Endothelial cell of umbilical vein (primary cell): ENCODE measurements at regions not wholly inside any gene's neighbourhood (a gene's known extent, or its start where the extent isn't known, plus 50 kb on each side); places are given as distances from the start of the nearest gene placed in this dataset.

Experiments used
- BruUV-seq: library from RNA; stranded (reverse); fragments of 400-500 nt; replicated peaks from 2 replicates; lab custom pipeline; 2021; lab: Mats Ljungman, UMichigan
- CTCF ChIA-PET: fragments of 300-600, 350-600 bp; sonication (Branson Sonifier 250); formaldehyde crosslinking; loops from one replicate; lab custom pipeline; 2021; ENCODE audit warnings: antibody characterized with exemption, inconsistent platforms; lab: Charles Lee
- POLR2A ChIA-PET: fragments of 300-600, 350-600 bp; sonication (Branson Sonifier 250); formaldehyde crosslinking; loops from one replicate; lab custom pipeline; 2021; ENCODE audit warnings: antibody characterized with exemption, inconsistent platforms; lab: Charles Lee
- DNase-seq: peaks from one replicate; pipeline ENCODE4 v3.0.0-alpha.2; 2011; ENCODE audit warnings: low read depth, low spot score
- FAIRE-seq: peaks from 2 replicates; lab custom pipeline; 2011; peaks lifted over from hg19 to GRCh38; lab: Jason Lieb, UNC
- H2AFZ ChIP-seq: 2 replicates; pipeline ENCODE4 v1.6.0; 2012; ENCODE audit warnings: low read depth, low read length, control low read depth, inconsistent platforms
- H3K27ac ChIP-seq: 2 replicates; pipeline ENCODE4 v1.5.1; 2011; ENCODE audit warnings: low read depth, mild to moderate bottlenecking, control low read depth, low read length, moderate library complexity; ENCODE audit not compliant: insufficient read depth
- H3K27me3 ChIP-seq, 2 experiments: 2 replicates each; pipeline versions ENCODE4 v1.6.0 to v1.6.1; 2011; ENCODE audit warnings: low read length in 2 of 2, mixed read lengths in 1 of 2; ENCODE audit not compliant: control insufficient read depth in 2 of 2, insufficient read depth in 2 of 2
- H3K36me3 ChIP-seq, 2 experiments: 2 replicates in 1 of 2; 3 replicates in 1 of 2; pipeline ENCODE4 v1.5.1; 2011; ENCODE audit warnings: low read length in 2 of 2, mild to moderate bottlenecking in 1 of 2, moderate library complexity in 1 of 2; ENCODE audit not compliant: control insufficient read depth in 2 of 2, insufficient read depth in 2 of 2; ENCODE audit errors: extremely low read depth in 1 of 2
- H3K4me1 ChIP-seq: 3 replicates; pipeline ENCODE4 v1.5.1; 2011; ENCODE audit warnings: mild to moderate bottlenecking, low read length; ENCODE audit not compliant: control insufficient read depth, insufficient read depth; ENCODE audit errors: extremely low read depth
- H3K4me2 ChIP-seq: 2 replicates; pipeline ENCODE4 v1.6.1; 2011; ENCODE audit warnings: low read length, control low read depth, mixed read lengths; ENCODE audit not compliant: insufficient read depth
- H3K4me3 ChIP-seq, 3 experiments: fragments of 200-600 bp in 1 of 3; sonication (generic), shearing (Covaris generic) in 1 of 3; replicated peaks in 1 of 3; 2 replicates each; pipeline ENCODE4 v1.5.1; 2011 to 2016; ENCODE audit warnings: control low read depth in 3 of 3, low read length in 3 of 3, mild to moderate bottlenecking in 2 of 3, inconsistent platforms in 1 of 3, low read depth in 1 of 3, moderate library complexity in 1 of 3; ENCODE audit not compliant: insufficient read depth in 1 of 3
- H3K79me2 ChIP-seq: 2 replicates; pipeline ENCODE4 v1.6.0; 2012; ENCODE audit warnings: low read length, inconsistent platforms; ENCODE audit not compliant: control insufficient read depth, insufficient read depth
- H3K9ac ChIP-seq: replicated peaks from 2 replicates; pipeline ENCODE3; 2011; ENCODE audit warnings: low read length, control low read depth; ENCODE audit not compliant: insufficient read depth; ENCODE audit errors: extremely low read depth
- H3K9me1 ChIP-seq: replicated peaks from 3 replicates; pipeline ENCODE4 v1.6.0; 2011; ENCODE audit warnings: mild to moderate bottlenecking, low read length; ENCODE audit not compliant: control insufficient read depth, insufficient read depth; ENCODE audit errors: extremely low read depth
- H3K9me3 ChIP-seq: replicated peaks from 2 replicates; pipeline ENCODE4 v1.5.1; 2012; ENCODE audit warnings: low read length, inconsistent platforms; ENCODE audit not compliant: control insufficient read depth, insufficient read depth
- H4K20me1 ChIP-seq: replicated peaks from 2 replicates; pipeline ENCODE3; 2011; ENCODE audit warnings: mild to moderate bottlenecking, low read length; ENCODE audit not compliant: control insufficient read depth, insufficient read depth; ENCODE audit errors: extremely low read depth
- EZH2 ChIP-seq: IDR thresholded peaks from 2 replicates; pipeline ENCODE4 v1.6.1; 2012; ENCODE audit warnings: borderline replicate concordance, low read depth, mild to moderate bottlenecking, moderate library complexity, low read length, inconsistent platforms; ENCODE audit not compliant: severe bottlenecking
- FOS ChIP-seq: IDR thresholded peaks from 2 replicates; pipeline ENCODE4 v1.6.1; 2011; ENCODE audit warnings: mild to moderate bottlenecking, low read length, moderate library complexity, borderline replicate concordance; ENCODE audit not compliant: insufficient read depth
- GATA2 ChIP-seq: IDR thresholded peaks from 2 replicates; pipeline ENCODE4 v1.7.0; 2011; ENCODE audit warnings: low read depth, mild to moderate bottlenecking, moderate library complexity, mixed read lengths, low read length; ENCODE audit not compliant: insufficient read length, insufficient read depth
- JUN ChIP-seq: IDR thresholded peaks from 2 replicates; pipeline ENCODE4 v1.6.1; 2011; ENCODE audit warnings: borderline replicate concordance, low read depth; ENCODE audit not compliant: insufficient read length, insufficient read depth
- MYC ChIP-seq: IDR thresholded peaks from one replicate; pipeline ENCODE4 v1.6.1; 2011; ENCODE audit warnings: mild to moderate bottlenecking, low read depth, low read length
- POLR2A ChIP-seq: IDR thresholded peaks from 2 replicates; pipeline ENCODE4 v1.6.1; 2012; ENCODE audit warnings: low read depth, mild to moderate bottlenecking, control low read depth, low read length
- POLR2AphosphoS5 ChIP-seq: IDR thresholded peaks from 2 replicates; pipeline ENCODE4 v1.6.1; 2012; ENCODE audit warnings: low read depth, mild to moderate bottlenecking, control low read depth, low read length, moderate library complexity; ENCODE audit not compliant: insufficient read depth
- dilution Hi-C: fragments of 300-500 bp; cut with MboI; formaldehyde crosslinking; loops from one replicate; pipeline ENCODE4 v1.15.0; 2019; ENCODE audit warnings: low sequenced_read_pairs; ENCODE audit not compliant: extremely low pct_ligation_motif_present
- intact Hi-C: fragments of 100-400 bp; cut with micrococcal nuclease; formaldehyde crosslinking; loops from one replicate; pipeline ENCODE4 v1.10.0; 2022
- TF ChIP-seq, protein P1 (sequence below), 2 donors: IDR thresholded peaks; 1 replicate in 1 of 2; 2 replicates in 1 of 2; pipeline ENCODE4 v1.5.1; 2011; ENCODE audit warnings: low read length in 2 of 2, mild to moderate bottlenecking in 2 of 2, moderate library complexity in 2 of 2, control low read depth in 1 of 2, inconsistent platforms in 1 of 2, low read depth in 1 of 2; ENCODE audit not compliant: insufficient read depth in 1 of 2; ENCODE audit errors: extremely low read depth in 1 of 2
- TF ChIP-seq, protein P2 (sequence below): IDR thresholded peaks from 2 replicates; pipeline ENCODE4 v1.6.1; 2011; ENCODE audit not compliant: insufficient read depth, insufficient read length

DNA sequence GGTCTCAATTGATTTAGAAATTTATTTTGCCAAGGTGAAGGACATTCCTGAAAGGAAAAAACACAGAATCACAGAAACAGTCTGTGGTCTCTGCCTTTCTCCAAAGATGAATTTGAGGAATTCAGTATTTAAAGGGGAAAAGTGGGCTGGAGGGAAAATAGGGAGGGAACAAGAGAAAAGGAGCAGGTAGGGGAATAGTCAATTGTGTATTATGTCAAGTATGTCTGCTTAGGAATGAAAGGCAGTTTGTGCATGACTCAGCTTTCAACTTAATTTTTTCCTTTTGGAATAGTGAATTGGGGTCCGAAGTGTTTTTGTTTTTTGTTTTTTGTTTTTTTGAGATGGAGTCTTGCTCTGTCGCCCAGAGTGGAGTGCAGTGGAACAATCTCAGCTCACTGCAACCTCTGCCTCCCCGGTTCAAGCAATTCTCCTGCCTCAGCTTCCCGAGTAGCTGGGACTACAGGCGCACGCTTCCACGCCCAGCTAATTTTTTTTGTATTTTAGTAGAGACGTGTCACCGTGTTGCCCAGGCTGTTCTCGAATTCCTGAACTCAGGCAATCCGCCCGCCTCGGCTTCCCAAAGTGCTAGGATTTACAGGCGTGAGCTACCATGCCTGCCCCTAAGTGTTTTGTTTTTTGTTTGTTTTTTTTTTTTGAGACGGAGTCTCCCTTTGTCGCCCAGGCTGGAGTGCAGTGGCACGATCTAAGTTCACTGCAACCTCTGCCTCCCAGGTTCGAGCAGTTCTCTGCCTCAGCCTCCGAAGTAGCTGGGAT, 74.1 kb upstream of the MAP4 start:
- Histone ChIP-seq H3K27me3 (no peaks in the 10 kb centered on the region), H3K27ac (no peak overlapping the region), H3K4me2 (no peak overlapping the region), H3K9me3 (no peaks in the 10 kb centered on the region), H3K79me2 (peaks cover 33% of the 10 kb centered on the region), H2AFZ (no peak overlapping the region), H3K4me1 (peaks cover 14% of the 10 kb centered on the region), H3K9ac (no peak overlapping the region), H3K4me3 (no peak overlapping the region), H4K20me1 (no peaks in the 10 kb centered on the region), H3K36me3 (no peaks in the 10 kb centered on the region), H3K9me1 (no peaks in the 10 kb centered on the region)
- FAIRE-seq = no peak
- no peak for DNase-seq
- no TSS peak for BruUV-seq
- intact Hi-C loops (no loop called here), dilution Hi-C loops (no loop called here)
- CTCF ChIA-PET = interaction anchor here (1.3 to 4.5 kb wide), 3 partner anchors 42 to 68 kb away, joined by 4 to 46 read pairs (median 21); no protein-coding TSS in a partner anchor
- POLR2A ChIA-PET = no interaction called here
- TF ChIP-seq, protein P1, sequence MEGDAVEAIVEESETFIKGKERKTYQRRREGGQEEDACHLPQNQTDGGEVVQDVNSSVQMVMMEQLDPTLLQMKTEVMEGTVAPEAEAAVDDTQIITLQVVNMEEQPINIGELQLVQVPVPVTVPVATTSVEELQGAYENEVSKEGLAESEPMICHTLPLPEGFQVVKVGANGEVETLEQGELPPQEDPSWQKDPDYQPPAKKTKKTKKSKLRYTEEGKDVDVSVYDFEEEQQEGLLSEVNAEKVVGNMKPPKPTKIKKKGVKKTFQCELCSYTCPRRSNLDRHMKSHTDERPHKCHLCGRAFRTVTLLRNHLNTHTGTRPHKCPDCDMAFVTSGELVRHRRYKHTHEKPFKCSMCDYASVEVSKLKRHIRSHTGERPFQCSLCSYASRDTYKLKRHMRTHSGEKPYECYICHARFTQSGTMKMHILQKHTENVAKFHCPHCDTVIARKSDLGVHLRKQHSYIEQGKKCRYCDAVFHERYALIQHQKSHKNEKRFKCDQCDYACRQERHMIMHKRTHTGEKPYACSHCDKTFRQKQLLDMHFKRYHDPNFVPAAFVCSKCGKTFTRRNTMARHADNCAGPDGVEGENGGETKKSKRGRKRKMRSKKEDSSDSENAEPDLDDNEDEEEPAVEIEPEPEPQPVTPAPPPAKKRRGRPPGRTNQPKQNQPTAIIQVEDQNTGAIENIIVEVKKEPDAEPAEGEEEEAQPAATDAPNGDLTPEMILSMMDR (IDR thresholded peaks at IDR 0.05; ENCODE audit: extremely low read depth in 1 of 2, insufficient read depth in 1 of 2, low read depth in 1 of 2, low read length in 2 of 2) = no peak
- TF ChIP-seq POLR2AphosphoS5 = no peak
- TF ChIP-seq, protein P2, sequence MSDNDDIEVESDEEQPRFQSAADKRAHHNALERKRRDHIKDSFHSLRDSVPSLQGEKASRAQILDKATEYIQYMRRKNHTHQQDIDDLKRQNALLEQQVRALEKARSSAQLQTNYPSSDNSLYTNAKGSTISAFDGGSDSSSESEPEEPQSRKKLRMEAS = no peak
- no peak for TF ChIP-seq POLR2A
- TF ChIP-seq JUN = no peak
- TF ChIP-seq FOS = no peak
- no peak for TF ChIP-seq GATA2
- no peak for TF ChIP-seq EZH2
- no peak for TF ChIP-seq MYC
